Breast epithelium (tissue), 3 donors: ENCODE measurements at regions not wholly inside any gene's neighbourhood (a gene's known extent, or its start where the extent isn't known, plus 50 kb on each side); places are given as distances from the start of the nearest gene placed in this dataset.

ENCODE experiments used
- CTCF ChIP-seq, 3 donors: fragments of 450-650 bp; IDR thresholded peaks; one replicate each; pipeline ENCODE4 v1.5.1; 2016 to 2017; ENCODE audit warnings: antibody characterized with exemption in 3 of 3, mild to moderate bottlenecking in 3 of 3, moderate library complexity in 3 of 3
- POLR2A ChIP-seq: fragments of 450-650 bp; IDR thresholded peaks from one replicate; pipeline ENCODE4 v1.6.1; 2016; ENCODE audit warnings: antibody characterized with exemption, mild to moderate bottlenecking, moderate library complexity
- POLR2AphosphoS5 ChIP-seq, 3 donors: sonication (generic); formaldehyde crosslinking; IDR thresholded peaks; one replicate each; pipeline ENCODE4 v1.6.1; 2017; ENCODE audit warnings: antibody characterized with exemption in 3 of 3

GRCh38 chr13:81139987-81140386, 799.1 kb upstream of the SPRY2 start:
- no peak for TF ChIP-seq CTCF (IDR thresholded peaks at IDR 0.05)
- TF ChIP-seq POLR2AphosphoS5 (IDR thresholded peaks at IDR 0.05) = no peak
- no peak for TF ChIP-seq POLR2A
